Dermis microvascular lymphatic vessel endothelial cell (primary cell): ENCODE measurements at regions not wholly inside any gene's neighbourhood (a gene's known extent, or its start where the extent isn't known, plus 50 kb on each side); places are given as distances from the start of the nearest gene placed in this dataset.
"Not testable (repeated sequence)": the region's sequence is repeated elsewhere in the genome, so short reads cannot be mapped to it uniquely, and the experiment has no call there.

ENCODE experiments used
- DNase-seq, 2 donors: peaks; one replicate each; pipeline versions ENCODE4 v3.0.0 to v3.0.0-alpha.2; 2010; ENCODE audit warnings: low read depth in 2 of 2

GRCh38 chr4:190118519-190118918 lies 54.2 kb downstream of the DBET start:
- DNase-seq = not testable (repeated sequence)

GRCh38 chr4:190119474-190119873 lies 54.1 kb upstream of the DUX4 start:
- DNase-seq = not testable (repeated sequence)

GRCh38 chr4:190120111-190120514 lies 53.5 kb upstream of the DUX4 start:
- not testable (repeated sequence) for DNase-seq

- not testable (repeated sequence) for DNase-seq
These were observed 53.0 kb upstream of the DUX4 start for GRCh38 chr4:190120537-190121001.

GRCh38 chr4:190121076-190121671 lies 52.4 kb upstream of the DUX4 start:
- not testable (repeated sequence) for DNase-seq

- no peak for DNase-seq
These were observed 51.8 kb upstream of the DUX4 start for GRCh38 chr4:190121759-190122158.

- DNase-seq = peak in 1 of 2 donors; percentile 25
These were observed 51.1 kb upstream of the DUX4 start for GRCh38 chr4:190122161-190123142.
